ENCODE measurements at regions not wholly inside any gene's neighbourhood (a gene's known extent, or its start where the extent isn't known, plus 50 kb on each side); places are given as distances from the start of the nearest gene placed in this dataset.

GRCh38 chr2:18701546-18701945, 112.2 kb upstream of the NT5C1B start:
- no peak for DNase-seq

- no peak for DNase-seq
Measured at GRCh38 chr2:18690342-18690741, 101.0 kb upstream of the NT5C1B start.

GRCh38 chr2:18684206-18685038, 95.1 kb upstream of the NT5C1B start:
- no peak for DNase-seq

GRCh38 chr2:18682681-18683080, 93.3 kb upstream of the NT5C1B start:
- no peak for DNase-seq

GRCh38 chr2:18677280-18677679, 87.9 kb upstream of the NT5C1B start:
- no peak for DNase-seq

GRCh38 chr2:18674309-18674708, 84.9 kb upstream of the NT5C1B start:
- DNase-seq, result no peak

GRCh38 chr2:18671363-18671762, 82.0 kb upstream of the NT5C1B start:
- DNase-seq, result no peak

GRCh38 chr2:18668221-18668620, 78.9 kb upstream of the NT5C1B start:
- DNase-seq, result no peak

- DNase-seq, result no peak
Measured at GRCh38 chr2:18664421-18664820, 75.1 kb upstream of the NT5C1B start.

- no peak for DNase-seq
Measured at GRCh38 chr2:18663861-18664260, 74.5 kb upstream of the NT5C1B start.

GRCh38 chr2:18662689-18663088, 73.3 kb upstream of the NT5C1B start:
- no peak for DNase-seq

- DNase-seq, result no peak
Measured at GRCh38 chr2:18659915-18660314, 70.5 kb upstream of the NT5C1B start.

- DNase-seq, result no peak
Measured at GRCh38 chr2:18656048-18656447, 66.7 kb upstream of the NT5C1B start.

- no peak for DNase-seq
Measured at GRCh38 chr2:18651842-18652774, 62.7 kb upstream of the NT5C1B start.

- DNase-seq, result no peak
Measured at GRCh38 chr2:18650221-18650620, 60.9 kb upstream of the NT5C1B start.

GRCh38 chr2:18649502-18650135, 60.2 kb upstream of the NT5C1B start:
- no peak for DNase-seq

GRCh38 chr2:18648161-18648560, 58.8 kb upstream of the NT5C1B start:
- DNase-seq, result no peak

- no peak for DNase-seq
Measured at GRCh38 chr2:18647731-18648130, 58.4 kb upstream of the NT5C1B start.

- no peak for DNase-seq
Measured at GRCh38 chr2:18645315-18645714, 55.9 kb upstream of the NT5C1B start.

- DNase-seq, result no peak
Measured at GRCh38 chr2:18644115-18644462, 54.7 kb upstream of the NT5C1B start.

GRCh38 chr2:18643326-18644114, 54.2 kb upstream of the NT5C1B start:
- DNase-seq, result no peak

- no peak for DNase-seq
Measured at GRCh38 chr2:18641823-18642222, 52.5 kb upstream of the NT5C1B start.

Measured in NCI-H1092 (cell line).